Loucy (cell line): ENCODE measurements at regions not wholly inside any gene's neighbourhood (a gene's known extent, or its start where the extent isn't known, plus 50 kb on each side); places are given as distances from the start of the nearest gene placed in this dataset.

Source experiments
- EZH2phosphoT487 ChIP-seq: fragments of 200-600 bp; IDR thresholded peaks from 2 replicates; pipeline ENCODE4 v1.6.1; 2018; ENCODE audit warnings: antibody characterized with exemption, mild to moderate bottlenecking, moderate library complexity, borderline replicate concordance
- TF ChIP-seq, protein P1 (sequence below): fragments of 200-600 bp; sonication (generic); conservative IDR thresholded peaks from 2 replicates; pipeline ENCODE4 v1.5.1; 2014; ENCODE audit warnings: mild to moderate bottlenecking, antibody characterized with exemption, low read length

DNA sequence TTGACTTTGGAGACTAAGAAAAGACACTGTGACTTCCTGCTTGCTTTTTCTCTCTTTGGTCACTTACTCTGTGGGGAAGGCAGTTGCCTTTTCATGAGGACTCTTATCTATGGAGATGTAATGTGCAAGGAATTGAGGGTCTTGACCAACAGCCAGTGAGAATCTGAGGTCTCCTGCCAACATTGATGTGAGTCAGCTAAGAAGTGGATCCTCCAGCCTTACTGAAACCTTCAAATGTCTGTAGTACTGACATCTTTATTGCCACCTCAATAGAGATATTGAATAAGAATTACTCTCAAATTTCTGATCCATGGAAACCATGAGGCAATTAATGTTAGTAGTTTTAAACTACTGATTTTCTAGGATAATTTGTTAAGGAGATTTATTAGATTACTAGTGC is 598.4 kb downstream of the ADGRL2 start:
- TF ChIP-seq, protein P1, sequence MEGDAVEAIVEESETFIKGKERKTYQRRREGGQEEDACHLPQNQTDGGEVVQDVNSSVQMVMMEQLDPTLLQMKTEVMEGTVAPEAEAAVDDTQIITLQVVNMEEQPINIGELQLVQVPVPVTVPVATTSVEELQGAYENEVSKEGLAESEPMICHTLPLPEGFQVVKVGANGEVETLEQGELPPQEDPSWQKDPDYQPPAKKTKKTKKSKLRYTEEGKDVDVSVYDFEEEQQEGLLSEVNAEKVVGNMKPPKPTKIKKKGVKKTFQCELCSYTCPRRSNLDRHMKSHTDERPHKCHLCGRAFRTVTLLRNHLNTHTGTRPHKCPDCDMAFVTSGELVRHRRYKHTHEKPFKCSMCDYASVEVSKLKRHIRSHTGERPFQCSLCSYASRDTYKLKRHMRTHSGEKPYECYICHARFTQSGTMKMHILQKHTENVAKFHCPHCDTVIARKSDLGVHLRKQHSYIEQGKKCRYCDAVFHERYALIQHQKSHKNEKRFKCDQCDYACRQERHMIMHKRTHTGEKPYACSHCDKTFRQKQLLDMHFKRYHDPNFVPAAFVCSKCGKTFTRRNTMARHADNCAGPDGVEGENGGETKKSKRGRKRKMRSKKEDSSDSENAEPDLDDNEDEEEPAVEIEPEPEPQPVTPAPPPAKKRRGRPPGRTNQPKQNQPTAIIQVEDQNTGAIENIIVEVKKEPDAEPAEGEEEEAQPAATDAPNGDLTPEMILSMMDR: no peak
- TF ChIP-seq EZH2phosphoT487: no peak
